HG02943 (cell line): ENCODE measurements at regions not wholly inside any gene's neighbourhood (a gene's known extent, or its start where the extent isn't known, plus 50 kb on each side); places are given as distances from the start of the nearest gene placed in this dataset.
"Not testable (repeated sequence)": the region's sequence is repeated elsewhere in the genome, so short reads cannot be mapped to it uniquely, and the experiment has no call there.

Experiments used
- ATAC-seq: cut with Tn5 transposase; IDR thresholded peaks from one replicate; pipeline ENCODE4 v1.9.1; 2021; ENCODE audit warnings: mild to moderate bottlenecking, low read depth, moderate library complexity; ENCODE audit not compliant: unreplicated experiment

- no peak for ATAC-seq
These were observed 349.0 kb downstream of the TXNL1 start for GRCh38 chr18:56289381-56289780.

- ATAC-seq: no peak
These were observed 351.5 kb downstream of the TXNL1 start for GRCh38 chr18:56286775-56287325.

DNA sequence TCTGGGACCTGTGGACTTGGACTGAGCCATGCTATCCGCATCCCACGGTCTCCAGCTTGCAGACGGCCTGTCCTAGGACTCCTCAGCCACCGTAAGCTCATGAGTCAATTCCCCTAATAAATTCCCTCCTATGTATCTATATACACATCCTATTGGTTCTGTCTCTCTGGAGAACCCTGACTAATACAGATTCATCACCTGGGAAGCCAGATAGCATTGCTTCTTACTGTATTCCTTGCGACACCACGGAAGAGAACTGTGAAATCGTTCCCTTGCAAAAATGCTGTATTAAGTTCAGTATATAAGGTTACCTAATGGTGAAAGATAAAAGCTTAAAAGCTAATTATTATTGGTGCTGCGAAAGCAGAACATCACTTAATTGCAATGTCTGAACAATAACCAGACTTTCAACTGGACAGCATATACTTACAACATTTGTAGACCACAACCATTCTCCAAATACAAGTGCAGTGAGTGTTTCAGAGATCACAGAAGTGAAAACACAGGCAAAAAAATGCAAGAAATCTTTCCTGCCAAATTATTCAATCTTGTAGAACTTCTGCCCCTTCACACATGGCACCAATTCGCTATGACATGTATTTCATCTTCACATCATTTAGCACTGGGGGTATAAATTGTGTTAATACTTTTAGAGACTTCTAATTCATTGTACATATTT lies 352.9 kb downstream of the TXNL1 start:
- ATAC-seq: no peak

DNA sequence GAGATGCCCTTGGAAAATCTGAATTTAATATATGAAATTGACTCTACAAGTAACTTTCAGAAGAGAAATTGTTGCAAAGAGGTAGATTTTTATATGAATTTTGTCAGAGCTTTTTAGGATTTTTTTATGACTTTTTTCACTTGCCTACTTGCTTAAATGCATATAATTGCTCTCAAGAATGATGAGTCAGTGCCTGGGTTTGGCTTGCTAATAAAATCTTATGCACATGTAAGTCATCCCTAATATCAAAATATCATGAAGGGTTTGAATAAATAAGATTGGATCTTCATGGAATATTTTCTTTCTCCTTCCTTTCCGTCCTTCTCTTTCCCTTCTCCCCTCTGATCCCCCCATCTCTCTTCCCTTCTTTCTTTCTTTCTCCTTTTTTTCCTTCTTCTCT lies 354.1 kb downstream of the TXNL1 start:
- no peak for ATAC-seq

DNA sequence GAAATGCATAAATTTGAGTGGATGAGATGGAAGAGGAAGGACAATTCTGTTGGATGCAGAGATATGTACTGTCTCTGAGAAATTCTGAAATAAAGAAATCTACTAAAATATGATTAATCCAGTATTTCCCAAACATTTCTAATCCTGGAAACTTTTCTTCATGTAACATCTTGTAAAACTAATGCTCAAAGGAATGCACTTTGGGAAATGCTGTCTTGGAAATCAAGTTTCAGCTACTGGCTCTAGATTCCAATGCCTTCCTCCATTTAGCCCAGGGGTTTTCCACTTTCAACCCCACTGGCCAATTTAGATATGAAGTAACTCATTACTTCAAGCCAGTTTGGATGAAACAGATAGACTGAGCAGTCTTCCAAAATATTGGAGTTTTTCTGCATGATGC lies 355.1 kb downstream of the TXNL1 start:
- ATAC-seq: no peak

GRCh38 chr18:56282234-56283104 lies 355.9 kb downstream of the TXNL1 start:
- ATAC-seq: no peak

GRCh38 chr18:56279816-56280215 lies 358.6 kb downstream of the TXNL1 start:
- not testable (repeated sequence) for ATAC-seq

DNA sequence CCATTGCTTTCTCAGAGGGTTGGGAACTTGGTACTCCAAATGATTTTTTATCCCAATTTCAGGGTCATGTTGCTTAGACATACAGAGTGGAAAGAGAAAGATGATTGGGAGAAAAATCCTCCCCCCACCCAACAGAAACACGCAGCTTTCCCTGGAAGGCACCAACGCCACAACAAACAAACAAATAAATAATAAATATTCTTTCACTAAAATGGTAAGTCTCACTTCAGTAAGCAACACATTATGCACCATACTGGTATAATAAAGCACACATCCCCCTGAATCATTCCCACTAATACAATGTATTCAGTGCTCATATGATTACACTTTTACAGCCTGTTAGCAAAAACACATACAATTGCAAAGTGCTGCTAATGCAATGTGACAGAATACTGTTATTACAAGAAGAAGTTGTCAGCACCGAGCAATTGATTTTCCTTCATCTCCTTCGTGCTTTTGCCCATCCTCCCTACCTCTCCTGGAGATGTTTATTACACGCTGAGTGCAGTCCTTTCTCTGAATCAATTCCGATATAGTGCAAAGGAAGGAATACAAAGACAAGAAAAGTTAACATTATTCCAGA lies 359.9 kb downstream of the TXNL1 start:
- ATAC-seq: no peak

- no peak for ATAC-seq
These were observed 361.9 kb downstream of the TXNL1 start for GRCh38 chr18:56276466-56276865.

GRCh38 chr18:56273541-56274219 lies 364.7 kb downstream of the TXNL1 start:
- no peak for ATAC-seq

GRCh38 chr18:56270671-56271250 lies 367.6 kb downstream of the TXNL1 start:
- ATAC-seq: no peak

GRCh38 chr18:56269958-56270357 lies 368.4 kb downstream of the TXNL1 start:
- no peak for ATAC-seq

- no peak for ATAC-seq
These were observed 369.4 kb downstream of the TXNL1 start for GRCh38 chr18:56268952-56269351.

DNA sequence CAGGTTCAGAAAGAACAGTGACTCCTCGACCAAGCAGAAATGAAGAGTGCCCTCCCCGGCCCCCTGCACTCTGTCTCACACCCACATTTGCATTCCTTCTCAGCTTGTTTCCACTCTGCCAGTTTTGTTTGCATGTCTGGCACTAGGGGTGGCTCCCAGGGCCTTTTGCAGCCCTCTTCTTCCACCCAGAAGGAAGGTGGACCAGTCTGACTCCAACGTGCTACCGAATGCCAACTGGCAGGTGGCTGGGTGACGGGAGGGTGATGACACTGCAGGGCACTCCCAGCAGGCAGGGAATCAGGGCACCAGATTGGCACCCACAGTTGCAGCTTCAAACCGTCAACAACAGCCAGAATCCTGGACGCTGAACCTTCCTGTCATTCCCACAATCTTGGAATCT lies 371.1 kb downstream of the TXNL1 start:
- no peak for ATAC-seq

GRCh38 chr18:56258178-56258577 lies 380.2 kb downstream of the TXNL1 start:
- ATAC-seq: peak; percentile 55

DNA sequence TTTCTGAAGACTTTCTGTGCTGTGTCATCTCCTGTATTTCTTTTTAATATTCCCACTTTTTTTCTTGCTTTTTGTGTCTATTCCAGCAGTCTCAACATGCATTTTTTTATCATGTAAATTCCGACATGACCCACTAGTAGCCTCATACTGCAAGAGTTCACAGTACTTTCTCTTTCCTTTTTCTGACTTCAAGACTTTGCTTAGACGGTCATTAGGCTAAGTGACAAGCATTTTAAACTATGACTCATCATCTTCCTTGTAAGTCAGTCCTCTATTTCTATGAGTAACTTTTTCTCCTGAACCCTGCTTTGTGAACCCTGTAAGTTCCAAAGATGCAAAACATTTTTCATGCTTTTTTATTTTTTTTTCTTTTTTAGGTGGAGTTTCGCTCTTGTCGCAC lies 381.2 kb downstream of the TXNL1 start:
- ATAC-seq: peak; percentile 76

DNA sequence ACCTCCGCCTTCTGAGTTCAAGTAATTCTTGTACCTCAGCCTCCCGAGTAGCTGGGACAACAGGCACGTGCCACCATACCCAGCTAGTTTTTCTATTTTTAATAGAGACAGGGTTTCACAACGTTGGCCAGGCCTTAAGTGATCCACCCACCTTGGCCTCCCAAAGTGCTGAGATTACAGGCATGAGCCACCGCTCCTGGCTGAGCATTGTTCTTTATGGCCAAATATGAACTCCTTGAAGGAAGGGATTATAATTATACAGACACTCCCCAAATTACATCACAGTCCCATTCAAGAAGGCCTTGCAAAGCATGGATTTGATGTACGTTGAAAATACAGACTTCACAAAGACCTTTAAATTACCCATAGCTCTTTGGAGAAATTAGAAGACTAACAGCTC lies 381.7 kb downstream of the TXNL1 start:
- ATAC-seq: no peak

DNA sequence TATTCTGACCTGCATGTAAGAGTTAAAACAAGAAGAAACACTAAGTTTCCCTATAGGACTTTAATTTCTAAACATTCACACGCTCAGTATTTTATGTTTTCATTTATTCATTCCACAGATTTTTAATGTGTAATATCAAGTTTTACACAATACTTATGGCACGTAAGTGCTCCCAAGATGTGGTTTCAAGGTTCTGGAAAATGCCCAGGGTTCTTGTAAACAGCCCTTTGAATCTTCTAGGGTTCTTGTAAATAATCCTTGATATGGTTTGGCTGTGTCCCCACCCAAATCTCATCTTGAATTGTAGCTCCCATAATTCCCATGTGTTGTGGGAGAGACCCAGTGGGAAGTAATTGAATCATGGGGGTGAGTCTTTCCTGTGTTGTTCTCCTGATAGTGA lies 383.0 kb downstream of the TXNL1 start:
- no peak for ATAC-seq

DNA sequence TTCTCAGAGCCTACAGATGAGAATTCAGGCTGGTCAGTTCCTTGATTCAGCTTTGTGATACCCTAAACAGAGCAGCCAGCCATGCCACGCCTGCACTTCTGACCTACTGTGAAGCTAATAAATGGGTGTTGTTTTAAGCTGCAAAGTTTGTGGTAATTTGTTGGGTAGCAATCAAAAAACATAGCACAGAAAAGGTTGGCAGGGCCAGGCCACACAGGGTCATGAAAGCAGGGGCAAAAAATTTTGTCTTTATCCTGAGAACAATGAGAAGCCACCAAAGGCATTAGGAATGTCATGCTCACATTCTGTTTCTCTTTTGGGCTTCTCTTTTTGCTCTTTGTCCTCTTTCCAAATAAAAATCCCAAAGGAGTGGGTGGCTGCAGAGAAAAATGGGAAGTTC lies 385.9 kb downstream of the TXNL1 start:
- no peak for ATAC-seq

DNA sequence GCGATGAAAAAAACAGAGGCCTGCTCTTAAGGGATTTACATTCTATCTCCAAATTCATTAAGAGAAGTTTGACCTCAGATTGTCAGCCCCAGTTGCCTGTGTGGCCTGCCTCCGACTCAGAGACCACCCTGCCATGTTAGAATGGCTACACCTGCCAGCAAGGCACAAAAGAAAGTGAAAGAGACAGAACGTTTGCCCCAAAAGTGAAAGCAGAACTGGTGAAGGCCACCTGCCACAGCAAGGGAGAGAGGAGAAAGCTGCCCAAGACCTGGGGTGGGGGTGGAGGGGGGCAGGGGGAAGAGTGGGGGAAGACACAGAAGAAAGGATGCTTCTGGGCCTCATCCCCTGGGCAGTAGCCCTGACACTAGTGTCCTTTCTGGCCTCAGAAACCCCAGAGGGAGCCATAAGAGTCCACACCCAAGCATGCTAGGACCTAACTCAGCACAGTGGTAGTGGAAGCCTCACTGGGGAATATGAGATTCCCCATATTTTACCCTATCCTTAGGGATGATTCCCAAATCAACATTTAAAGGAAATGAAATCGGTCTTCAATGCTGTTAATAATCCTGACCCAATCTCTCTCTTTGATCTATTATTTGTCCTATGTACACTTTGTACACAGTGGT lies 389.7 kb downstream of the TXNL1 start:
- ATAC-seq: peak; percentile 99
